Left ventricle myocardium superior (tissue), 1 donor: ENCODE measurements at regions not wholly inside any gene's neighbourhood (a gene's known extent, or its start where the extent isn't known, plus 50 kb on each side); places are given as distances from the start of the nearest gene placed in this dataset.

ENCODE experiments used
- ATAC-seq: fragments of 200-7000 bp; cut with Tn5 transposase; one replicate; pipeline ENCODE4 v1.9.1; 2020; ENCODE audit warnings: mild to moderate bottlenecking, moderate library complexity
- DNase-seq: peaks from one replicate; pipeline ENCODE4 v3.0.0-alpha.2; 2020
- intact Hi-C: fragments of 100-400 bp; cut with micrococcal nuclease; formaldehyde crosslinking; loops from one replicate; pipeline ENCODE4 v1.11.0; 2022
- donor health status: DM: no; HTN: yes; CAD: no; lungs with severe emphysema.

- ATAC-seq (no peak), DNase-seq (no peak)
- intact Hi-C loops: no loop called here
Measured at GRCh38 chr14:85217412-85217811, 312.5 kb upstream of the FLRT2 start.

- DNase-seq (no peak), ATAC-seq (no peak)
- intact Hi-C loops: no loop called here
Measured at GRCh38 chr14:85218982-85219381, 311.0 kb upstream of the FLRT2 start.

GRCh38 chr14:85221832-85222231, 308.1 kb upstream of the FLRT2 start:
- DNase-seq: no peak
- intact Hi-C loops: no loop called here
- no peak for ATAC-seq

GRCh38 chr14:85222341-85222740, 307.6 kb upstream of the FLRT2 start:
- intact Hi-C loops: no loop called here
- ATAC-seq (no peak), DNase-seq (no peak)

- ATAC-seq: no peak
Measured at GRCh38 chr14:85223667-85224066, 306.3 kb upstream of the FLRT2 start.

GRCh38 chr14:85224241-85224640, 305.7 kb upstream of the FLRT2 start:
- intact Hi-C loops: no loop called here
- DNase-seq (no peak), ATAC-seq (no peak)

More at GRCh38 chr14:85223667-85224066, 306.3 kb upstream of the FLRT2 start:
- intact Hi-C loops: no loop called here
- DNase-seq: no peak

- DNase-seq (no peak), ATAC-seq (no peak)
- intact Hi-C loops: no loop called here
Measured at GRCh38 chr14:85233756-85234155, 296.2 kb upstream of the FLRT2 start.

- no peak for ATAC-seq
- no peak for DNase-seq
- intact Hi-C loops: no loop called here
Measured at GRCh38 chr14:85234156-85235025, 295.6 kb upstream of the FLRT2 start.

GRCh38 chr14:85235868-85236267, 294.1 kb upstream of the FLRT2 start:
- no peak for DNase-seq
- no peak for ATAC-seq
- intact Hi-C loops: no loop called here

GRCh38 chr14:85236296-85236695, 293.6 kb upstream of the FLRT2 start:
- ATAC-seq (no peak), DNase-seq (no peak)

GRCh38 chr14:85239791-85240190, 290.2 kb upstream of the FLRT2 start:
- intact Hi-C loops: no loop called here
- ATAC-seq (no peak), DNase-seq (no peak)

More at GRCh38 chr14:85236296-85236695, 293.6 kb upstream of the FLRT2 start:
- intact Hi-C loops: no loop called here

GRCh38 chr14:85241022-85241855, 288.7 kb upstream of the FLRT2 start:
- intact Hi-C loops: no loop called here
- DNase-seq (no peak), ATAC-seq (peak; percentile 19)

GRCh38 chr14:85242666-85243065, 287.3 kb upstream of the FLRT2 start:
- DNase-seq (no peak), ATAC-seq (no peak)
- intact Hi-C loops: no loop called here

- intact Hi-C loops: no loop called here
- ATAC-seq (no peak), DNase-seq (no peak)
Measured at GRCh38 chr14:85243321-85243720, 286.6 kb upstream of the FLRT2 start.

- no peak for ATAC-seq
- DNase-seq: no peak
- intact Hi-C loops: no loop called here
Measured at GRCh38 chr14:85247071-85247470, 282.9 kb upstream of the FLRT2 start.

- intact Hi-C loops: no loop called here
- DNase-seq (no peak), ATAC-seq (peak; percentile 59)
Measured at GRCh38 chr14:85248881-85249635, 280.9 kb upstream of the FLRT2 start.

GRCh38 chr14:85250414-85251189, 279.3 kb upstream of the FLRT2 start:
- ATAC-seq (no peak), DNase-seq (no peak)
- intact Hi-C loops: no loop called here

GRCh38 chr14:85252011-85252410, 277.9 kb upstream of the FLRT2 start:
- DNase-seq (no peak), ATAC-seq (no peak)
- intact Hi-C loops: no loop called here

GRCh38 chr14:85254711-85255110, 275.2 kb upstream of the FLRT2 start:
- ATAC-seq (no peak), DNase-seq (no peak)
- intact Hi-C loops: no loop called here
